Mesendoderm (in vitro differentiated cells): ENCODE measurements at regions not wholly inside any gene's neighbourhood (a gene's known extent, or its start where the extent isn't known, plus 50 kb on each side); places are given as distances from the start of the nearest gene placed in this dataset.

Experiments used
- DNase-seq: peaks from one replicate; pipeline ENCODE4 v3.0.0; 2013
- H2AK5ac ChIP-seq: 2 replicates; pipeline ENCODE4 v1.6.1; 2013; ENCODE audit warnings: low read length, inconsistent platforms
- H2BK120ac ChIP-seq: 2 replicates; pipeline ENCODE4 v1.6.1; 2013; ENCODE audit warnings: low read depth, mild to moderate bottlenecking, low read length, moderate library complexity, mixed read lengths
- H2BK15ac ChIP-seq: replicated peaks from 2 replicates; pipeline ENCODE4 v1.6.1; 2013; ENCODE audit warnings: low read depth, mild to moderate bottlenecking, moderate library complexity
- H2BK5ac ChIP-seq: 2 replicates; pipeline ENCODE4 v1.6.1; 2013; ENCODE audit warnings: low read length, inconsistent platforms
- H3K18ac ChIP-seq: 2 replicates; pipeline ENCODE4 v1.6.1; 2013; ENCODE audit warnings: mild to moderate bottlenecking, low read length, mixed read lengths
- H3K23ac ChIP-seq: one replicate; pipeline ENCODE4 v1.6.1; 2013; ENCODE audit warnings: low read length
- H3K27ac ChIP-seq: 2 replicates; pipeline ENCODE4 v1.5.1; 2013; ENCODE audit warnings: low read depth, mild to moderate bottlenecking, inconsistent platforms, low read length, moderate library complexity
- H3K27me3 ChIP-seq: 2 replicates; pipeline ENCODE4 v1.6.1; 2013; ENCODE audit warnings: low read length, control low read depth, mild to moderate bottlenecking, inconsistent platforms; ENCODE audit not compliant: insufficient read depth, poor library complexity
- H3K36me3 ChIP-seq: 2 replicates; pipeline ENCODE4 v1.6.1; 2013; ENCODE audit warnings: low read length, inconsistent platforms; ENCODE audit not compliant: control insufficient read depth, insufficient read depth
- H3K4ac ChIP-seq: one replicate; pipeline ENCODE4 v1.6.1; 2013; ENCODE audit warnings: low read depth, mild to moderate bottlenecking, low read length, moderate library complexity
- H3K4me1 ChIP-seq: 2 replicates; pipeline ENCODE4 v1.6.1; 2013; ENCODE audit warnings: low read depth, low read length, inconsistent platforms; ENCODE audit not compliant: control insufficient read depth
- H3K4me2 ChIP-seq: 2 replicates; pipeline ENCODE4 v1.6.1; 2013; ENCODE audit warnings: low read length
- H3K4me3 ChIP-seq: 2 replicates; pipeline ENCODE4 v1.5.1; 2013; ENCODE audit warnings: mild to moderate bottlenecking, low read length
- H3K56ac ChIP-seq: one replicate; pipeline ENCODE4 v1.6.1; 2013; ENCODE audit warnings: low read length
- H3K79me1 ChIP-seq: 2 replicates; pipeline ENCODE4 v1.6.1; 2013; ENCODE audit warnings: low read length, inconsistent platforms
- H3K79me2 ChIP-seq: 2 replicates; pipeline ENCODE4 v1.6.1; 2013; ENCODE audit warnings: mild to moderate bottlenecking, low read length; ENCODE audit not compliant: control insufficient read depth, insufficient read depth
- H3K9ac ChIP-seq: 2 replicates; pipeline ENCODE4 v1.6.1; 2013; ENCODE audit warnings: low read length, inconsistent platforms
- H4K5ac ChIP-seq: one replicate; pipeline ENCODE4 v1.6.1; 2013; ENCODE audit warnings: low read length
- H4K8ac ChIP-seq: one replicate; pipeline ENCODE4 v1.6.1; 2013; ENCODE audit warnings: low read depth, mild to moderate bottlenecking, control low read depth, low read length, moderate library complexity
- WGBS: extraction: QIAGEN DNeasy Blood & Tissue Kit; methylation state at CpG from one replicate; pipeline ENCODE4 v1.1.7; 2013; ENCODE audit warnings: low lambda C conversion rate, missing lambda C conversion rate; ENCODE audit not compliant: insufficient coverage; ENCODE audit errors: extremely low coverage; 5-methylcytosine and 5-hydroxymethylcytosine counted together

DNA sequence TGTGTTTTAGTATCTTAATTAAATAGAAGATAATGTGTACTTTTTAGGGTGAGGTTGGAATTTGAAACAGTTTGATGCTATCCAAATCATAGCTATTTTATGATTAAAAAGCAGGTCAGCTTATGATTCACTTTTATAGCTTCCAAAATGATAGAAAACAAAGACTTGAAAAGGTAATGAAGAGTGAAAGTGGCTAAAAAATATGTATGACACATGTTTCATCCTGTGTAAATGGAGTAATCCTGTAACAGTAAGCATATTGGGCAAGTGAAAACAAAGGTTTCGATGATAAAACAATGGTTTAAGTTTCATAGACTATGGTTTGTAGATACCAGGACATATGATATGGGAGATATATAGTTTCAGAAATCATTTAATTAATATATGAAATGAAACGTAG is 456.2 kb downstream of the PCDH20 start:
- Histone ChIP-seq H3K27ac (no peak overlapping the region), H3K79me1 (no peaks in the 10 kb centered on the region), H3K36me3 (no peaks in the 10 kb centered on the region), H4K5ac (no peak overlapping the region), H3K4me1 (no peaks in the 10 kb centered on the region), H3K9ac (no peak overlapping the region), H2BK15ac (no peak overlapping the region), H3K23ac (no peak overlapping the region), H3K56ac (no peak overlapping the region), H3K4me3 (no peak overlapping the region), H2BK120ac (no peak overlapping the region), H3K27me3 (no peaks in the 10 kb centered on the region), H2AK5ac (no peak overlapping the region), H4K8ac (no peak overlapping the region), H2BK5ac (no peak overlapping the region), H3K79me2 (no peaks in the 10 kb centered on the region), H3K18ac (no peak overlapping the region), H3K4ac (no peak overlapping the region), H3K4me2 (no peak overlapping the region)
- no peak for DNase-seq
- 100% methylated on average over 1 of the region's 2 CpGs for WGBS

- no peak overlapping the region for H3K56ac ChIP-seq
- no CpG with 5 or more reads among the region's 1 CpG for WGBS
- H3K36me3 ChIP-seq = no peaks in the 10 kb centered on the region
- no peak overlapping the region for H3K4me2 ChIP-seq
- no peak overlapping the region for H3K18ac ChIP-seq
- no peak overlapping the region for H3K9ac ChIP-seq
- H3K4me1 ChIP-seq = no peaks in the 10 kb centered on the region
- H3K23ac ChIP-seq = no peak overlapping the region
- H4K8ac ChIP-seq = no peak overlapping the region
- no peak overlapping the region for H3K4me3 ChIP-seq
- H3K27me3 ChIP-seq = no peaks in the 10 kb centered on the region
- H3K4ac ChIP-seq = no peak overlapping the region
- no peak overlapping the region for H3K27ac ChIP-seq
- no peaks in the 10 kb centered on the region for H3K79me2 ChIP-seq
- H2BK5ac ChIP-seq = no peak overlapping the region
- no peak for DNase-seq
- H2AK5ac ChIP-seq = no peak overlapping the region
- H2BK15ac ChIP-seq = no peak overlapping the region
- H4K5ac ChIP-seq = no peak overlapping the region
- no peak overlapping the region for H2BK120ac ChIP-seq
- H3K79me1 ChIP-seq = no peaks in the 10 kb centered on the region
These were observed 457.8 kb downstream of the PCDH20 start for GRCh38 chr13:60957816-60958215.

- WGBS = no CpG with 5 or more reads among the region's 1 CpG
- H3K4me2 ChIP-seq = no peak overlapping the region
- no peaks in the 10 kb centered on the region for H3K79me1 ChIP-seq
- H3K27ac ChIP-seq = no peak overlapping the region
- H2BK120ac ChIP-seq = no peak overlapping the region
- no peak overlapping the region for H3K23ac ChIP-seq
- no peak for DNase-seq
- no peak overlapping the region for H4K8ac ChIP-seq
- H3K4me1 ChIP-seq = no peaks in the 10 kb centered on the region
- H3K9ac ChIP-seq = no peak overlapping the region
- H3K4me3 ChIP-seq = no peak overlapping the region
- H4K5ac ChIP-seq = no peak overlapping the region
- H2BK5ac ChIP-seq = no peak overlapping the region
- H3K56ac ChIP-seq = no peak overlapping the region
- no peak overlapping the region for H3K18ac ChIP-seq
- no peak overlapping the region for H2BK15ac ChIP-seq
- H3K36me3 ChIP-seq = no peaks in the 10 kb centered on the region
- H2AK5ac ChIP-seq = no peak overlapping the region
- H3K27me3 ChIP-seq = no peaks in the 10 kb centered on the region
- H3K79me2 ChIP-seq = no peaks in the 10 kb centered on the region
- no peak overlapping the region for H3K4ac ChIP-seq
These were observed 470.3 kb downstream of the PCDH20 start for GRCh38 chr13:60945396-60945795.

GRCh38 chr13:60944863-60945262 is 470.8 kb downstream of the PCDH20 start:
- Histone ChIP-seq H3K27ac (no peak overlapping the region), H4K5ac (no peak overlapping the region), H3K79me1 (no peaks in the 10 kb centered on the region), H3K4me3 (no peak overlapping the region), H2BK120ac (no peak overlapping the region), H3K4me2 (no peak overlapping the region), H3K56ac (no peak overlapping the region), H2AK5ac (no peak overlapping the region), H2BK15ac (no peak overlapping the region), H3K27me3 (no peaks in the 10 kb centered on the region), H3K4ac (no peak overlapping the region), H4K8ac (no peak overlapping the region), H3K79me2 (no peaks in the 10 kb centered on the region), H3K18ac (no peak overlapping the region), H2BK5ac (no peak overlapping the region), H3K9ac (no peak overlapping the region), H3K23ac (no peak overlapping the region), H3K36me3 (no peaks in the 10 kb centered on the region), H3K4me1 (no peaks in the 10 kb centered on the region)
- DNase-seq = no peak
- WGBS = no CpG with 5 or more reads among the region's 1 CpG

DNA sequence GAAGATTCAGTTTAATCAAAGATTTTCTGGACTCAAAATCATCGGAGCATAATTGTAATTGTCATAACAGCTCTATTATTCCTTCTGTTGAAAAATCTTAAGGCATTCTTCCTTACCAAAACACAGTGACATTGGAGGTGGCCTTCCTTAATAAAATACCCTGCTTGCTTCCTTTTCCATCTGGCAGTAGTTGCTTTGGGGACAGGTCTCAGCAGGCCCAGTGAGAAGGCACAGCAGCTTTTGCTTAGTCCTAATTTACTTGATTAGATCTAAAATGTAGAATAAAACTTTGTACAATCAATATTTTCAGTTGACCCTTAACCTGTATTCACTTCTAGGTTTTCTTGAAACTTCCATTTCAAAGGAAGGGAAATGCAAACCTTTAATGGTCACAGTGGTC is 471.6 kb downstream of the PCDH20 start:
- H2BK5ac ChIP-seq = no peak overlapping the region
- no peak overlapping the region for H3K27ac ChIP-seq
- no peak overlapping the region for H3K23ac ChIP-seq
- H3K79me1 ChIP-seq = no peaks in the 10 kb centered on the region
- H4K5ac ChIP-seq = no peak overlapping the region
- H3K4me2 ChIP-seq = no peak overlapping the region
- H3K9ac ChIP-seq = no peak overlapping the region
- no peak overlapping the region for H4K8ac ChIP-seq
- no CpG with 5 or more reads among the region's 1 CpG for WGBS
- no peaks in the 10 kb centered on the region for H3K36me3 ChIP-seq
- H3K4me3 ChIP-seq = no peak overlapping the region
- H2AK5ac ChIP-seq = no peak overlapping the region
- H3K27me3 ChIP-seq = no peaks in the 10 kb centered on the region
- DNase-seq = no peak
- no peak overlapping the region for H3K18ac ChIP-seq
- H3K4me1 ChIP-seq = no peaks in the 10 kb centered on the region
- H3K4ac ChIP-seq = no peak overlapping the region
- no peak overlapping the region for H3K56ac ChIP-seq
- H3K79me2 ChIP-seq = no peaks in the 10 kb centered on the region
- no peak overlapping the region for H2BK120ac ChIP-seq
- H2BK15ac ChIP-seq = no peak overlapping the region

DNA sequence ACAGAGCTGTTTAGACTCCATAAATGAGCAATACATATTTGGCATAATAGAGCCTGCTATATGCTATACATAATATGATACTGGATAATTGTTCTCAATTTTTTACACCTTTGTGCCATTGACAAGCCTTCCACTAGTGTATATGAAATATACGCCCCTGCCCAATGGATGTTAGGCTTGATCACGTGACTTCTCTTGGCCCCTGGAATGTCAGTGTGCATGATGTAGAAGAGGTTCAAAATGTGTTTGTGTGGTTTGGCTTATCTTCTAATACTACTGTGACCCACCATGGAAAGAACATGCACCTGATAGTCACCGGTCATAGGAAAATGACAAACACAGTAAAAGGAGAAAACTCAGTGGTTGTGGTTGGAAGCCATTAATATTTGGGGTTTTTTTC is 479.4 kb downstream of the PCDH20 start:
- H3K9ac ChIP-seq = no peak overlapping the region

More for the DNA sequence above, 479.4 kb downstream of the PCDH20 start:
- H4K5ac ChIP-seq = no peak overlapping the region
- no peak overlapping the region for H3K4me3 ChIP-seq
- no peaks in the 10 kb centered on the region for H3K27me3 ChIP-seq
- no CpG with 5 or more reads among the region's 3 CpGs for WGBS
- H3K23ac ChIP-seq = no peak overlapping the region
- H2AK5ac ChIP-seq = no peak overlapping the region
- H3K27ac ChIP-seq = no peak overlapping the region
- no peak overlapping the region for H2BK120ac ChIP-seq
- H3K56ac ChIP-seq = no peak overlapping the region
- H4K8ac ChIP-seq = no peak overlapping the region
- H3K18ac ChIP-seq = no peak overlapping the region
- no peak overlapping the region for H3K4ac ChIP-seq
- H2BK5ac ChIP-seq = no peak overlapping the region
- H2BK15ac ChIP-seq = no peak overlapping the region
- H3K4me2 ChIP-seq = no peak overlapping the region
- no peaks in the 10 kb centered on the region for H3K4me1 ChIP-seq
- no peaks in the 10 kb centered on the region for H3K79me2 ChIP-seq
- no peaks in the 10 kb centered on the region for H3K79me1 ChIP-seq
- H3K36me3 ChIP-seq = no peaks in the 10 kb centered on the region
- no peak for DNase-seq
